Cardiac fibroblast (primary cell): ENCODE measurements at regions not wholly inside any gene's neighbourhood (a gene's known extent, or its start where the extent isn't known, plus 50 kb on each side); places are given as distances from the start of the nearest gene placed in this dataset.

Source experiments
- DNase-seq, 2 donors: peaks; one replicate each; pipeline versions ENCODE4 v3.0.0 to v3.0.0-alpha.2; 2010; ENCODE audit warnings: low read depth in 2 of 2
- H3K4me3 ChIP-seq, 2 donors: replicated peaks in 1 of 2; 1 replicate in 1 of 2; 2 replicates in 1 of 2; pipeline ENCODE4 v1.5.1; 2011; ENCODE audit warnings: low read depth in 2 of 2, low read length in 2 of 2, mild to moderate bottlenecking in 2 of 2, moderate library complexity in 1 of 2
- CTCF ChIP-seq: IDR thresholded peaks from one replicate; pipeline ENCODE4 v1.5.1; 2011; ENCODE audit warnings: low read depth, mild to moderate bottlenecking, low read length, inconsistent platforms

- no peak for TF ChIP-seq CTCF
- DNase-seq, result no peak
Observed at GRCh38 chr4:188417181-188417580, 277.9 kb downstream of the TRIML1 start.

GRCh38 chr4:188423039-188423438 is 283.8 kb downstream of the TRIML1 start:
- TF ChIP-seq CTCF, result no peak
- no peak for DNase-seq
- no peak overlapping the region for H3K4me3 ChIP-seq

More at GRCh38 chr4:188417181-188417580, 277.9 kb downstream of the TRIML1 start:
- no peak overlapping the region for H3K4me3 ChIP-seq

- DNase-seq, result peak; percentile 37 to 52
- TF ChIP-seq CTCF, result no peak
Observed at GRCh38 chr4:188428935-188429334, 289.7 kb downstream of the TRIML1 start.

GRCh38 chr4:188429965-188430364 is 290.7 kb downstream of the TRIML1 start:
- no peak overlapping the region for H3K4me3 ChIP-seq
- no peak for TF ChIP-seq CTCF

More at GRCh38 chr4:188428935-188429334, 289.7 kb downstream of the TRIML1 start:
- H3K4me3 ChIP-seq, result no peak overlapping the region

GRCh38 chr4:188430384-188430783 is 291.1 kb downstream of the TRIML1 start:
- no peak overlapping the region for H3K4me3 ChIP-seq
- no peak for DNase-seq
- no peak for TF ChIP-seq CTCF

More at GRCh38 chr4:188429965-188430364, 290.7 kb downstream of the TRIML1 start:
- no peak for DNase-seq

GRCh38 chr4:188432328-188432727 is 293.1 kb downstream of the TRIML1 start:
- DNase-seq, result no peak
- no peak for TF ChIP-seq CTCF
- H3K4me3 ChIP-seq, result no peak overlapping the region

GRCh38 chr4:188433741-188434315 is 294.6 kb downstream of the TRIML1 start:
- no peak overlapping the region for H3K4me3 ChIP-seq
- DNase-seq, result peak in 1 of 2 donors; percentile 59
- TF ChIP-seq CTCF, result no peak
